MM.1S (cell line): ENCODE measurements at regions not wholly inside any gene's neighbourhood (a gene's known extent, or its start where the extent isn't known, plus 50 kb on each side); places are given as distances from the start of the nearest gene placed in this dataset.

Experiments used
- DNase-seq: peaks from one replicate; pipeline ENCODE4 v3.0.0-alpha.2; 2015
- H2AFZ ChIP-seq: fragments of 300-600 bp; sonication (generic); 2 replicates; pipeline ENCODE4 v1.6.0; 2016; ENCODE audit warnings: antibody characterized with exemption, low read length
- H3F3A ChIP-seq: fragments of 300-600 bp; sonication (generic); 2 replicates; pipeline ENCODE4 v1.6.1; 2016; ENCODE audit warnings: mild to moderate bottlenecking, antibody characterized with exemption, low read length, moderate library complexity, mixed read lengths; ENCODE audit not compliant: insufficient read depth
- H3K27ac ChIP-seq: fragments of 300-600 bp; sonication (generic); 2 replicates; pipeline ENCODE4 v1.5.1; 2016; ENCODE audit warnings: mild to moderate bottlenecking, low read length
- H3K27me3 ChIP-seq: fragments of 300-600 bp; sonication (generic); replicated peaks from 2 replicates; pipeline ENCODE4 v1.6.0; 2016; ENCODE audit warnings: low read length; ENCODE audit not compliant: insufficient read depth
- H3K36me3 ChIP-seq: fragments of 300-600 bp; sonication (generic); replicated peaks from 2 replicates; pipeline ENCODE4 v1.6.1; 2016; ENCODE audit warnings: mild to moderate bottlenecking, low read length, mixed read lengths; ENCODE audit not compliant: insufficient read depth
- H3K4me1 ChIP-seq: fragments of 300-600 bp; sonication (generic); 2 replicates; pipeline ENCODE4 v1.6.1; 2016; ENCODE audit warnings: low read length, mixed read lengths
- H3K4me2 ChIP-seq: fragments of 300-600 bp; sonication (generic); 2 replicates; pipeline ENCODE4 v1.6.0; 2016; ENCODE audit warnings: low read depth, low read length
- H3K4me3 ChIP-seq: fragments of 300-600 bp; sonication (generic); 2 replicates; pipeline ENCODE4 v1.5.1; 2016; ENCODE audit warnings: low read length, mixed read lengths
- H3K79me2 ChIP-seq: fragments of 300-600 bp; sonication (generic); 2 replicates; pipeline ENCODE4 v1.6.1; 2016; ENCODE audit warnings: mixed run types, low read length, mixed read lengths
- H3K9ac ChIP-seq: fragments of 300-600 bp; sonication (generic); 2 replicates; pipeline ENCODE4 v1.6.1; 2016; ENCODE audit warnings: low read length, mixed read lengths
- H3K9me2 ChIP-seq: fragments of 300-600 bp; sonication (generic); replicated peaks from 2 replicates; pipeline ENCODE4 v1.6.1; 2016; ENCODE audit warnings: mild to moderate bottlenecking, low read length, mixed read lengths; ENCODE audit not compliant: insufficient read depth
- H3K9me3 ChIP-seq: fragments of 300-600 bp; sonication (generic); replicated peaks from 2 replicates; pipeline ENCODE4 v1.6.1; 2016; ENCODE audit warnings: mild to moderate bottlenecking, low read length, mixed read lengths; ENCODE audit not compliant: insufficient read depth
- H4K20me1 ChIP-seq: fragments of 300-600 bp; sonication (generic); 2 replicates; pipeline ENCODE4 v1.6.1; 2016; ENCODE audit warnings: mild to moderate bottlenecking, low read length, moderate library complexity, mixed read lengths; ENCODE audit not compliant: insufficient read depth
- EZH2 ChIP-seq: fragments of 300-600 bp; sonication (generic); optimal IDR thresholded peaks from 2 replicates; pipeline ENCODE3; 2017; ENCODE audit warnings: low read depth, mild to moderate bottlenecking, antibody characterized with exemption, low read length, mixed read lengths
- EZH2phosphoT487 ChIP-seq: fragments of 300-600 bp; sonication (generic); IDR thresholded peaks from 2 replicates; pipeline ENCODE4 v1.6.1; 2018; ENCODE audit warnings: antibody characterized with exemption, low read length
- TF ChIP-seq, protein P1 (sequence below): fragments of 300-600 bp; sonication (generic); IDR thresholded peaks from 2 replicates; pipeline ENCODE4 v1.5.1; 2016; ENCODE audit warnings: antibody characterized with exemption, low read length, mixed read lengths

DNA sequence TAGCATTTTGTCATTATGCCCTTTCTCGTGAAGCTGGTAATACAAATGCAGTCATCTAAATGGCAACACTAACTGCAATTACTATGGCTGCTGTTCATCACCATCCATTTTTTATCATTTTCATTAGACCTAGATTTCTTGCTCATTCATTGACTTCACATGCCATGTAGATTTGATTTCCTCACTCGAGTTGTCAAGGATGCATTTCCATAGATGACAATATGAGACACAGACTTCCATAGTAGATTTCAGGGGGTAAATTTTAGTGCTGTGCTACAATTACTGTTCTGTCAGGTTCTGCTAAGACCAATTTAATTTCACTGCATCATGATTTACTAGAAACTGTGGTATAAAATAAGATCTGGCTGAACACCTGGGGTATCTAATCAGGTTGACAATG, 589.2 kb downstream of the SEMA5A start:
- Histone ChIP-seq H3K79me2 (no peaks in the 10 kb centered on the region), H2AFZ (no peak overlapping the region), H3K27me3 (no peaks in the 10 kb centered on the region), H3K4me1 (no peaks in the 10 kb centered on the region), H3K9ac (no peak overlapping the region), H3K36me3 (no peaks in the 10 kb centered on the region), H3K4me2 (no peak overlapping the region), H3K27ac (no peak overlapping the region), H4K20me1 (no peaks in the 10 kb centered on the region), H3K9me3 (no peaks in the 10 kb centered on the region), H3F3A (no peaks in the 10 kb centered on the region), H3K9me2 (no peaks in the 10 kb centered on the region), H3K4me3 (no peak overlapping the region)
- TF ChIP-seq EZH2 (no peak), EZH2phosphoT487 (no peak)
- TF ChIP-seq, protein P1, sequence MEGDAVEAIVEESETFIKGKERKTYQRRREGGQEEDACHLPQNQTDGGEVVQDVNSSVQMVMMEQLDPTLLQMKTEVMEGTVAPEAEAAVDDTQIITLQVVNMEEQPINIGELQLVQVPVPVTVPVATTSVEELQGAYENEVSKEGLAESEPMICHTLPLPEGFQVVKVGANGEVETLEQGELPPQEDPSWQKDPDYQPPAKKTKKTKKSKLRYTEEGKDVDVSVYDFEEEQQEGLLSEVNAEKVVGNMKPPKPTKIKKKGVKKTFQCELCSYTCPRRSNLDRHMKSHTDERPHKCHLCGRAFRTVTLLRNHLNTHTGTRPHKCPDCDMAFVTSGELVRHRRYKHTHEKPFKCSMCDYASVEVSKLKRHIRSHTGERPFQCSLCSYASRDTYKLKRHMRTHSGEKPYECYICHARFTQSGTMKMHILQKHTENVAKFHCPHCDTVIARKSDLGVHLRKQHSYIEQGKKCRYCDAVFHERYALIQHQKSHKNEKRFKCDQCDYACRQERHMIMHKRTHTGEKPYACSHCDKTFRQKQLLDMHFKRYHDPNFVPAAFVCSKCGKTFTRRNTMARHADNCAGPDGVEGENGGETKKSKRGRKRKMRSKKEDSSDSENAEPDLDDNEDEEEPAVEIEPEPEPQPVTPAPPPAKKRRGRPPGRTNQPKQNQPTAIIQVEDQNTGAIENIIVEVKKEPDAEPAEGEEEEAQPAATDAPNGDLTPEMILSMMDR, result no peak
- no peak for DNase-seq

- Histone ChIP-seq H4K20me1 (no peaks in the 10 kb centered on the region), H3K9ac (no peak overlapping the region), H3K9me2 (no peaks in the 10 kb centered on the region), H3K27me3 (no peaks in the 10 kb centered on the region), H3K4me1 (no peaks in the 10 kb centered on the region), H3K9me3 (no peaks in the 10 kb centered on the region), H2AFZ (no peak overlapping the region), H3K4me2 (no peak overlapping the region), H3K79me2 (no peaks in the 10 kb centered on the region), H3K27ac (no peak overlapping the region), H3K4me3 (no peak overlapping the region), H3K36me3 (no peaks in the 10 kb centered on the region), H3F3A (no peaks in the 10 kb centered on the region)
- no peak for DNase-seq
- TF ChIP-seq, protein P1, result no peak
- no peak for TF ChIP-seq EZH2phosphoT487
- TF ChIP-seq EZH2, result no peak
Observed at GRCh38 chr5:8958602-8959001, 587.3 kb downstream of the SEMA5A start.

DNA sequence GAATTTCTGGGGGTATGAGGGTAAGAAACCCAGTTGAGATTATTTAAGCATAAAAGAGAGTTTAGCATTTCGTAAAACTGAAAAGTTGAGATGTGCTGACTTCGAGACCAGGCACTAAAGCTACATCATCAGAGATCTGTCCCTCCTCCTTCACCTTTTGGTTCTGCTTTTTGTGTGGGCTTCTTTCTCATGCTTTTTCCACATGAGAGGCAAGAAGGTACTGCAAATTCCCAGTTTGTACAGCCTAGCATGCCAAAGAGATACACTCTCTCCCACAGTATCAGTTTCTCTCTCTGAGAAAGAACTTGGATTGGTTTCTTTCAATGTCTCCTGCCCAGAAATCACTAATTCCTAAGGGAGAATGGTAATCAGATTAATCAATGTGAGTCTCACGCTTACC, 584.7 kb downstream of the SEMA5A start:
- Histone ChIP-seq H3K27ac (no peak overlapping the region), H3K9me2 (no peaks in the 10 kb centered on the region), H3K9me3 (no peaks in the 10 kb centered on the region), H3K36me3 (no peaks in the 10 kb centered on the region), H2AFZ (no peak overlapping the region), H3K27me3 (no peaks in the 10 kb centered on the region), H3K9ac (no peak overlapping the region), H3K4me1 (no peaks in the 10 kb centered on the region), H3K79me2 (no peaks in the 10 kb centered on the region), H3K4me3 (no peak overlapping the region), H3F3A (no peaks in the 10 kb centered on the region), H4K20me1 (no peaks in the 10 kb centered on the region), H3K4me2 (no peak overlapping the region)
- no peak for DNase-seq
- TF ChIP-seq, protein P1, result no peak
- no peak for TF ChIP-seq EZH2
- no peak for TF ChIP-seq EZH2phosphoT487

DNA sequence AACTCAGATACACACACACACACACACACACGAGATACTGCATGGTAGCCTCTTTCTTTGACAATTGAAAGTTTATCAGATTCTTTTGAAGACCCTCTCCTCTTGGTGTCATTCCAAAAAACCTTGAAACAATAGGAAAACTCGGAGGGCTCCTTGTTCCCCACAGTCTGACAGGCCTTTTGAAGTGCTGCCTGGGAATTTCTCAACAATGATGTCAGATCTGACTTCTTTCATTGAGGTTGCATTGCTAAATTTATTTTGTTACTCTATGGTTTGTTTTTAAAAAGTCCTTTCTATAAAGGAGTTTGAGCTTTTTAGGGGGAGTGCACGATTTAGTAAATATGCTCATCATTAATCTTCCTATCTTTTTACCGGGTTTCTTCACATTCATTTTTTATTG, 583.9 kb downstream of the SEMA5A start:
- no peak for DNase-seq
- H3K9ac ChIP-seq, result no peak overlapping the region
- H4K20me1 ChIP-seq, result no peaks in the 10 kb centered on the region
- no peak overlapping the region for H3K4me3 ChIP-seq
- no peak overlapping the region for H3K27ac ChIP-seq
- H3F3A ChIP-seq, result no peaks in the 10 kb centered on the region
- H3K9me2 ChIP-seq, result no peaks in the 10 kb centered on the region
- TF ChIP-seq EZH2 (no peak), EZH2phosphoT487 (no peak)
- TF ChIP-seq, protein P1, result no peak
- no peaks in the 10 kb centered on the region for H3K79me2 ChIP-seq
- no peaks in the 10 kb centered on the region for H3K27me3 ChIP-seq
- no peak overlapping the region for H2AFZ ChIP-seq
- H3K4me2 ChIP-seq, result no peak overlapping the region
- H3K4me1 ChIP-seq, result no peaks in the 10 kb centered on the region
- no peaks in the 10 kb centered on the region for H3K36me3 ChIP-seq
- no peaks in the 10 kb centered on the region for H3K9me3 ChIP-seq
